ENCODE measurements at regions not wholly inside any gene's neighbourhood (a gene's known extent, or its start where the extent isn't known, plus 50 kb on each side); places are given as distances from the start of the nearest gene placed in this dataset.
"Not testable (repeated sequence)": the region's sequence is repeated elsewhere in the genome, so short reads cannot be mapped to it uniquely, and the experiment has no call there.

DNA sequence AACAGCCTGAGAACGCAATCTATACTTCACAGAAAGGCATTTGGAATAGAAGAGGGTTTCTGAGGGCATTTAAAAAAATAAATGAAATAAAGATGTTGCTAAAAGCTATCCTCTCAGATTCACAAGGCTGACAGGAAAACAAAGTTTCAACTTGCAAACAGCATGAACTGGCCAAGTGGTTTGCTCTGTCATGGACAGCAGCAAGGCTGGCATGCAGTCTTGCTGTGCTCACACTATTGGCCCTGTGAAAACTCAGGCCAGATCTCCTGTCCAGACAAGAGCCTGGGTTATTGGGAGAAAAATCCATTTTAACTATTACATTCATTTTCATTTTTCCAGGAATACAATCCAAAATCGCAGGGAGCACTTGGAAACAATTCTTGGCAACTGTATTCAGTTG, 506.2 kb upstream of the SLC35B3 start:
- DNase-seq = no peak

DNA sequence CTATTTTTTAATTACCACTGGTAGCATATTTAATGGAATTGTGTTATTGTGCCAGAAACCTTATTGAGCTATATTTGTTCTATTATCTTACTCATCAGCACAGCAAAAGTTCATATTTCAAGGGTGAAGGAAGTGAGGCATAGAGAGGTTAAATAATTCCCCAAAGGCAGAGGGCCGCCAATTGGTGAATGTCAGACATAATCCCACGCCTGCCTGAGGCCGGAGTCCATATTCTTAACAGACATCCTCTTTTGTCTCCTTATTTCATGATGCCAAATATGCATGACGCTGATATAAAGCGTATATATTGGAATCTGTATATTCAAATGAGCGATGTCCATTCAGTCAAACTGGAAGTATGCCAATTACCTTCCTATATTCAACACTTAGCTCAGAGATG, 505.0 kb upstream of the SLC35B3 start:
- DNase-seq = no peak

DNA sequence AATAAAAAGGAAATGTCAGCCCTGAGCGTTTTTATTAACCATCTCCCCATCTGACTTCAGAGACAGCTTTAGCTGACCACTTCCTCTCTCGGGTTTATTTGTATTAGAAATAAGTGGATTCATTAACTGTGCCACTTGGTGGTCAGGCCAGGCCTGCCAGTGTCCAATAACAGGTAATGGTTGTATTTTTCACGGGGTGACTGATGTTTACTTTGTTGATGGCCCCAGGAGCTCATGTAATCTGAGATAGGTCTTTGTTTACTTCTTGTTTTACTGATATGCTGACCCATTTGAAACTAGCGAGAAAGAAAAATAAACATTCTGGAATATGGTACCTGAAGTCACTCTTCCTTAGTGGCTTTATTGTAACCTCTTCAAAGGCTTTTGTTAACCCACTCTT, 504.3 kb upstream of the SLC35B3 start:
- no peak for DNase-seq

DNA sequence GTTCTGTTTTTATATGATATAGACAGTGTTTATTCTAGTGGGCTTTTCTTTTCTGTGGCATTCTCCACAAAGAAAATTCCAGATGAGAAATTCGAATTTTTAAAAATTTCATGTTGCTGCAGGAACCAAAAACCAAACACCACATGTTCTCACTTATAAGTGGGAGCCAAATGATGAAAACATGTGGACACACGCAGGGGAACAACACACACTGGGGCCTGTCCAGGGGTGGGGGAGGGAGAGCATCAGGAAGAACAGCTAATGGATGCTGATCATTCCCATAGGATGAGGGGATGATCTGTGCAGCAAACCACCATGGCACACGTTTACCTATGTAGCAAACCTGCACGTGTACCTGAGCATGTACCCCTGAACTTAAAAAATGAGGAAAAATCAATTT, 499.0 kb upstream of the SLC35B3 start:
- no peak for DNase-seq

DNA sequence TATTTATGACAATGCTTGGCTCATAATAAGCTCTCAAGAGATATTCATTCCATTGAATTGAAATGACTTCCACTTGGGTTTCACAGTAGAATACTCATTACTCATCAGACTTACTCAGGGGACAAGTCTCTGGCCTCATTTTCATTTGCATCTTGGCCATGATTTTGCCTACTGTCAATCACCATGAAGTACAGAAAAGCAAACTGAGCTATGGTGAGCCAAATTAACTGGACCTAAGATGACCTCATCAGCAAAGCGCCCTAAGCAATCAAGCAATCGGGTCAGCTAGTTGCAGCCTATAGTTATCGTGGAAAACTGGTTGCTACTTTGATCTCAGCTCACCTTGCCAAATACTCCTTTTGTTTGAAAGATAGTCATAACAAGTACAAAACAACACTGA, 494.7 kb upstream of the SLC35B3 start:
- no peak for DNase-seq

DNA sequence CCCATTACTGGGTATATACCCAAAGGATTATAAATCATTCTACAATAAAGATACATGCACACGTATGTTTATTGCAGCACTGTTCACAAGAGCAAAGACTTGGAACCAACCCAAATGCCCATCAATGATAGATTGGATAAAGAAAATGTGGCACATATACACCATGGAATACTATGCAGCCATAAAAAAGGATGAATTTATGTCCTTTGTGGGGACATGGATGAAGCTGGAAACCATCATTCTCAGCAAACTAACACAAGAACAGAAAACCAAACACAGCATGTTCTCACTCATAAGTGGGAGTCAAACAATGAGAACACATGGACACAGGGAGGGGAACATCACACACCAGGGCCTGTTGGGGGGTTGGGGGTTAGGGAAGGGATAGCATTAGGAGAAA, 484.9 kb upstream of the SLC35B3 start:
- not testable (repeated sequence) for DNase-seq

DNA sequence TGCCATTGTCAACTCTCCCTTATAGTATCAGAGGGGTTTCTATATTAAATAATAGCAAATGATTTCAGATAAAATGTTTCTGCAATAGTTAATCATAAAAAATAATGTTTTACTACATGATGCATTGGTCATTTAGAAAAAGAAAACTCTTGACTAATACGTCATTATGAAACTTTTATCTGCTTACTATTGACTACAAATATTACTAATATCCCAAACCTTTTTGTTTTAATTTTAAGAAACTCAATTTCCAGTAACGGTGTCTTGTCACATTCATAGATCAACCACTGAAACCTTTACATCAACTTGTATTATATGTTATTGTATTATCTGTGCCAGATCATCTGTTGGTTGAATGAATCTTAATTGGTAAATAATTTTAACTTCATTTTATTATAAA, 482.9 kb upstream of the SLC35B3 start:
- no peak for DNase-seq

DNA sequence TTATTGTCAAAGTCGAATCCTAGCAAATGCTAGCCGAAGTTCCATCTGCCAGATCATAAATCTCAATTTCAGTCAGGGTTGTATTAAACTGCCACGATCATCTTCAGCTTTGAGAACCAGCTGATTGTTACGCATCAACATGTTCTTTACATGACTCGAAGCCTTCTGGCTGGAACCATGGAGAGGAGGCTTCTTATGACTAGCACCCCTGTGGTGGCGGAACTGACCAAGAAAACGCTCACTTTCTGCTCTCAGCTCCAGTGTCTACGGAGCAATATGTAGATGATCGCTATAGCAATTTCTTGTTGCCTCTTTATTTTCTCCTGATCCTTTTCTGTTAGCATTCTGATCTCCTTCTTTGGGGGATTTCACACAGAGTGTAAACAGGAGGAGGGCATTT, 479.4 kb upstream of the SLC35B3 start:
- no peak for DNase-seq

DNA sequence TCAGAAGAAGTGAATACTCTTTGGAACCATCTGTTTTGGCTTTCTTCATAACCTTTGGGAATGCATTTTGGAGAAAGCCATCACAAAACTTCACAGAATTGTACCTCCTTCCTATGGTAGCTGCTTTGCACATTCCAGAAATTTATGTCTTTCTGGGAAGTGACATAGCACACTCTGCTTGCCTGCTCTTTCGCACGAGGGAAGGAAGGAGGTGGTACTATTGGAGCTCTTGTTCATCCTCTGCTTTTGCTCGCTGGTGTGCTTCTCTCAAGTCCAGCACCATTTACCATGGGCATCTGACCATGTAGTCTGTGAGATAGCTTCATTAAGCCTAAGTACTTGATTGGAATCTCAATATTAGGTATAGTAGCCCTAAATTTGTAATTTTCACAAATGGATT, 473.3 kb upstream of the SLC35B3 start:
- DNase-seq = no peak

DNA sequence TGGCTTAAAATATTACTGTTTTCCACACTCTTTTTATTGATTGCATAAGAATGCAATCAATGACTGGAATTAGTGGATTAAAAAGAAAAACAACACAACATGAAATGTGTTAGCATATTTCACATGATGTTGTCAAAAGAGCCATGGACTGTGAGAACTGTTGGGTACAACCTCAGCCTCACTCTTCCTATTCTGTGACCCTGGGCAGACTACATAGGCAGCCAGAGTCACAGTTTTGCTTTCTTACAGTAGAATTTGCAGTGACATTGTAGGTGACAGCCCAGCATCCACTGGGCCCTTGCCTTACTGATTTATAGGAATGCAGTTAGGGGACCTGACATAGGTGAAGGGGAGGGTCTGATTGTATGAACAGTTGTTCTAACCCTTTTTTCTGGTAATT, 471.4 kb upstream of the SLC35B3 start:
- DNase-seq = no peak

DNA sequence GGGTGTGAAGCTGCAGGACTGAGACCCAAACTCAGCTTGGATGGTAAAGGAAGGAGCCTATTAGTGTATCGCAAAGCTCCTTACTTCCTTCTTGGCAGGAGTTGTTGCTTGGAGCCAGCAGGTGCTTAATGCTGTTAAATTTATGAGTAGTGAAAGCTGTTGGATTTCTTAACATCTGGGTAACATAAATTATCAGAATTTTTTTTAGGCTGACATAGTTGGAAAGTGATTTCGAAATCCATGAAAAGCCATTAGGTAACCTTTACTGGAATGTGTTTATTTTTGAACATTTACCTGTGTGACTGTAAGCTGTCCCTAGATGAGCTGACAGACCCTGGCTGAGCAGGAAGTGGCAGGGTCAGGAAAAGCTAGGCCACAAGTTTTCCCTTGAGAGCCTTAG, 470.4 kb upstream of the SLC35B3 start:
- no peak for DNase-seq

DNA sequence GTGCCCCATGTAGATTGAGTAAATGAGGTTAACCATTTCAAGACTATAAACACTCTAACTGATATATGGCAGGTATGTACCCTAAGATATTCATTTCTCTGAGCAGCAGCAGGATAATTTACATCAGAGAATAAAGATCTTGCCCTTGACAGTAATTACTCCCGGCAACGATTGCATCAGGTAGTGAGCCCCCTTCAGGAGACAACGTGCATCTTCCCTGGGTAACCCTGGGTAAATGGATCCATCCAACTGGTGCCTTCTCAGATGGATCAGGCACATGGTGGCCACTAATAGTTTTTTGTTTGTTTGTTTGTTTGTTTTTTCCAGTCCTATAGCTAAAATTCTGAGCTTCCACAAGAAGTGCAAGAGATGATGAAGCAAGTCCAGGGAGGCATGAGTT, 469.4 kb upstream of the SLC35B3 start:
- DNase-seq = no peak

DNA sequence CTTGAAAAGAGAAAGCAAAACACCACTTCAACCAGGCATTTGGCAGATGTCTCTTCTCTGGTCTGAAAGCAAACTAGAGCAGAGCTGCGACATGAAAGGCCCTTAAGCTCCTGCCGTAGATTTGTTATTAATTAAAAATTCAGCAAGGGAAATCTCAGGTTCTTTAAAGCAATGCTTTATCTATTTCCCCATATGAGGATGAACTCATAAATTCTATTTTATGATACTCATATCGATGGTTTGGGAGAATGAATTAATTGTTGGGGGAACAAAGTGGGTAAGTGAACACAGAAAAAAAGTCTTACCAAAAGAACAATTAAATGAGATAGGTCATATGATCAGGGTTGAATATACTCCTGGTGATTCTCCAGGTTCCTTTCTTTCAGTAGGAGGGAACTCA, 464.7 kb upstream of the SLC35B3 start:
- no peak for DNase-seq

DNA sequence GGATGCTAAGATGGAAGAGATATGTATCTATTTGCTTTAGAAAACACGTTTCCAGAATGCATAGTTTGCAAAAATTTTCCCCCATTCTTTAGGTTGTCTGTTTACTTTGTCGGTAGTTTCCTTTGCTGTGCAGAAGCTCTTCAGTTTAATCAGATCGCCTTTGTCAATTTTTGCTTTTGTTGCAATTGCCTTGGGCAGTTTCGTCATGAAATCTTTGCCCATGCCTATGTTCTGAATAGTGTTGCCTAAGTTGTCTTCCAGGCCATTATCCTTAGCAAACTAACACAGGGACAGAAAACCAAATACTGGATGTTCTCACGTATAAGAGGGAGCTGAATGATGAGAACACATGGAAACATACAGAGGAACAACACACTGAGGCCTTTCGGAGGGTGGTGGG, 454.2 kb upstream of the SLC35B3 start:
- DNase-seq = no peak

DNA sequence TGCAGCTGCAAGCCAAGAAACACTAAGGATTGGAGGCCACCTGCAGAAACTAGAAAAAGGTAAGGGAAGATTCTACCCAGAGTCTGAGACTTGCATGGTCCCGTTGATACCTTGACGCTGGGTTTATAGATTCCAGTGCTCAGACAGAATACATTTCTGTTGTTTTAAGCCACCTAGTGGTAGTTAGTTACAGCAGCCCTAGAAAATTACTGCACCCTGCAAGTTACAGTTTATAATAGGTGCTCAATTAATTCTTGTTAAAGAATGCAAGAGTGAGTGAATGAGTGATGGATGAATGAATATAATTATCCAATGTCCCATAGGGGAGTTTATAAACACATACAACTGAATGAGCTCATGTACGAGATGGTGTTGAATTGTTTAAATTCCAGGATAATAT, 453.1 kb upstream of the SLC35B3 start:
- DNase-seq = no peak

DNA sequence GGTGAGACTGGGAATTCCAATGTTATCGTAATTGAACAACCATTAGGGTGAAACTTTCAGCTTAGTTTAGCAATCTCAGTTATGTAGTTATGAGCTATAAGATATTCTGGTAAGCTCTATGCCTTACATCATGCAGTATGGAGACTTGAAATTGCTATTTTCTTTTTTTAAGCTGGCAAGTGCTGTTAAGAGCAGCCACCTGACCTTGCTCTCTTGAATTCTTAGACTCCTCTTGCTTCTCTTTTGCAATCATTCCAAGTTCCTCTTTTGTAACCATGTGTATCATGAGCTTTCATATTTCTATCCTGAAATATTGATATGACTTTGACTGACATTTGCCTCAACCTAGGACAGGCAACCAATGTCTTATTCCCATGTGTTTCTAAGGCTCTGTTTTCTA, 446.3 kb upstream of the SLC35B3 start:
- DNase-seq = no peak

DNA sequence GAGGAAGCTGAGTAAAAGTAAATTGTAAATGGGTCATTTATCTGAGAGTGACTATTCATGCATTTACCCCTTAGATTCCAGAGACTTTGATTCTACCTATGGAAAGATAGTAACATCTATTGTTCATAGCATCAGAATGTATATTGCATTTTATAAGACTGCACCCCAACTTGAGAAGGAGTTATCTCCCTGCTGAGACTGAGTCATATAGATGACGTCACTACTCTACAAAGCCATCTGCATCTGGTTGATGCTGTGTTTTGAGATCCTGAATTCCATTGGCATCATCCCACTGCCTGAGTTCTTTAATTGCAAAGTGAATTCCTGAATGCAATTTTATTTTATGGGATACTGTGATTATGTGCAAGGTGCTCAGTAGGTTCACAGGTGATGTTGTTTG, 444.0 kb upstream of the SLC35B3 start:
- no peak for DNase-seq

DNA sequence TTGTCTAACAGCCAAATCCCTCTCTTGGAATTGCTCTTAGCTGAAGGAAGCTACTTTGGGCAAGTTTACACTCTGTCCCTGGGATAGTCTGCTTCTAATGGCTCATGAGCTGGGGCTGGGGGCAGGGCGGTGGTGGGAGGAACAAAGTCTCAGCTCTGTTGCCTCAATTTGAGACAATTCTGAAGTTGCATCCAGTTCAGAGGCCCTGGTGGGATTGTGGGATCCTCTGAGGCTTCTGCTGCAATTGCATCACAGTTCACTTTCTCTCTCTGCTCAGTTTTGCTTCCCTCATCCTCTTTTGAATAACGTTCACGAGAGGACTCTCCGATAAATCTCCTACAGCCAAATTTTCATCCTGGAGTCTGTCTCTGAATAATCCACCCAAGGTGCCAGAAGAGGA, 440.6 kb upstream of the SLC35B3 start:
- DNase-seq = no peak

DNA sequence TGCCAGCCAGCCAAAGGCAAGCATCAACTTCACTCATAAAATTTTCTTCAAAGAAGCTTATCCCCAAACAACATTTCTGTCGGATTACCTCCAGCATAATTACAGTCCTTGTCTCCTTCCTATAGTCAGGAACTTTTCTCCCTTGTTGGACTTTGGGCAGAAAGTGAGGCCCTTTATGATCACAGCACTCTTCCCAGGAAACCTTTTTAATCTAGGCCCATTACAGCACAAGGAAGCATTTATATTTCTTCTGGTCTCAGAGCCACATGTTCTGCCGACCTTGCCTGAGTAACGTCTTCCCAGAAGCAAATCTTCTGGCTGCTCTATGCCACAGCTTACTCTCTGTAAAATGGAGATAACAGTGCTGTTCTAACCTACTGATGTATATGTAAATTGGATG, 437.2 kb upstream of the SLC35B3 start:
- no peak for DNase-seq

DNA sequence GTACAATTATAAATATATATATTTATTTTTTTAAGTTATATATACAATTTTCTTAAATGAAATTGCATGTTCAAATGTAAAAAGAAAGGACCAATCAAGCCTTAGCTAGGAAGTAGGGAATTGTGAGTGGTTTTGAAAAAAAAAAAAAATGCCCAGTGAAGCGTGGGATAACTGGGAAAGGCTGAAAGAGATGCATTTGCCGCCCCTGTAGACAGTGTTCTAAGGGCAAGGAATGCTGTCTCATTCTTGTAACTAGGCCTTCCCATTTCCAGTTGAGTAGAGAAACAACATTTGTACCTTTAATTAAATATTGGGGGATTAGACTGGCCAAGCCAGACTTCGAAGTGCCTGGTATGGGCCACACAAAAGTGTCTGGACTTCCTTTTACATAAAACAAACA, 430.1 kb upstream of the SLC35B3 start:
- DNase-seq = no peak

DNA sequence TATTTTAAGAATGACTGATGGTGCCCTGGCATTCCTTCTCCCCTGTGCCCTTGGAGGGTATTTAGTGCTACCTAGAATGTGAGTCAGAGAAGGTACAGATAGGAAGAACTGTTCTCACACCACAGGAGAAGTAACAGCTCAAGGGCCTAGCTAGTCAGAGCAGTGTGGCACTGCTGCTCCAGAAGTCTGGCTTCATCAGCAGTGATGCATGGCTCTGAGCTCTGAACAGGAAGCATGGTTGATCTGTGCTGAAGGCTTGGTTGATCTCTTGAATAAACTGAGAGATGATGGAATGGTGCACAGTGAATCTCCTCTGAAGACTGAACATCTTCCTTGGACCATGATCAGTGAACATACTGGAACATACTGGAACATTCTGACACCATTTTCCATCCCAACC, 425.3 kb upstream of the SLC35B3 start:
- no peak for DNase-seq

DNA sequence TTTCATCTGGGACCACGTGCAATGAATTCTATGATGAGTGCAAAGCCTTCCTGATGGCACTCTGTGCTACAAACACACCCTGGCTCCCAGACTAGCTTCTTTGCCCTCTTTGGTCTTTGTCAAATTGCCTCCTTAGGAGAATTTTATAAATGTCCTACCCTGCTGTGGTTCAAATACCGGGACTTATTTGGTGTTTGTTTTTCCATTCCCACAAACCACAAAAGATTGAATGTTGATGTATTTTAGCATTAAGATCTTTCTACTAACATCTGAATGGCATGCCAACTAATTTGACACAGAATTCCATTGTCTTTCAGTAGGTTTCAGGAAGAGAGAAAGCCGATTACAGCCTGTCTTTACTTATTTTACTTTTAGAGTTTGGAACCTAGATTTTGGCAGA, 424.2 kb upstream of the SLC35B3 start:
- DNase-seq = no peak

DNA sequence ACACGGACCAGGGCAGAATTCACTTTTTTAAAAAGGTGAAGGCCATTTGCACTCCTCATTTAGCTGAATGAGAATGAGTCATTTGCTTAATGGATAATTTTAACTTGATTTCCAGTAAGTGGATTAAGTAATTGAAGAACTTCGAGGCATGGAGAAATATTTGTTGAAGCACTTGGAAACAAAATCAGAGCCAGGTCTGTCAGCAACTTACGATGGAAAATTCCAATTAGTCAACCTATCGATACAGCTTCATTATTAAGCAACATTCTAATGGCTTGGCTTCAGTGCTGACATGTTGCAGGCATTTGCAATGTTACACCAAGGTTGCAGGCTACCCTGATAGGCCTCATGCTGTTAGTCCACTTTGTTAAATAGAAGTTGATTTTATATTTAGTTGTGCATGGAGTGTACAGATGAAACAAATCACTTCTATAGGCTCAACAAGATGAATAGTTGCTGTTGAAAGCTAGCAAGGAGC, 423.5 kb upstream of the SLC35B3 start:
- DNase-seq = no peak

DNA sequence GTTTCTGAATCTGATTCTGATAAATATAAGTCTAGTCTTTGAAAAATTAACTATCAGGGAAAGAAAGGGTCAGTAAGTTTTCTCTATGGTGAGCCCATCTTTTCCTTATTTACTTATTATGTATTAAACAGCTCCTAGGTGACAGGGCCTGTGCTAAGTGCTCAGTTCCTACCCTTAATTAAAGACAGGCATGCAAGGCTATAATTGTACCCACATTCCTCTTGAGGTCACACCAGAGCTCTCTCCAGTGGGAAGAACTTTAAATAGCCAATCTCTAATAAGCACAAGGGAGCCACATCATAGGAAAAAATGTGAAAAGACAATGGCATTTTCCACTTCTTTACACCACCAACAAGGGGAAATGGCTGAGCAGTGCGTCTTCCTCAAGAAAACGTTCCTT, 421.8 kb upstream of the SLC35B3 start:
- no peak for DNase-seq

DNA sequence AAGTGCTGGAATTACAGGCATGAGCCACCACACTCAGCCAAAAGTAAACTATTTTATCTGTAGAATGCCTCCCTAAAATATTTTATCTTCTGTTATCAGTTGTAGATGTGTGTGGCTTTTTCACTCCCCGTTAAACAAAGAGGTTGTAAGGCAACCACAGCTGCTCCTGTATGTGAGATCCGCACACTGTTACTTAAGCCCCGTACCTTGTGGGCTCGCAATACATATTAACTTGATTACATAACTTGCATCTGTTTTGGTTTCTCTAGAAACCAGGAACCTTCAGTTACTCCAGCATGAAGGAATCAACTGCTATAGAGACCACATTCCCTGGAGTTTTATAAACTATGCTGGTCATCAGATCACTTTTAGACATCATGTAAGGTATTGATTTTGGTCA, 420.1 kb upstream of the SLC35B3 start:
- no peak for DNase-seq

DNA sequence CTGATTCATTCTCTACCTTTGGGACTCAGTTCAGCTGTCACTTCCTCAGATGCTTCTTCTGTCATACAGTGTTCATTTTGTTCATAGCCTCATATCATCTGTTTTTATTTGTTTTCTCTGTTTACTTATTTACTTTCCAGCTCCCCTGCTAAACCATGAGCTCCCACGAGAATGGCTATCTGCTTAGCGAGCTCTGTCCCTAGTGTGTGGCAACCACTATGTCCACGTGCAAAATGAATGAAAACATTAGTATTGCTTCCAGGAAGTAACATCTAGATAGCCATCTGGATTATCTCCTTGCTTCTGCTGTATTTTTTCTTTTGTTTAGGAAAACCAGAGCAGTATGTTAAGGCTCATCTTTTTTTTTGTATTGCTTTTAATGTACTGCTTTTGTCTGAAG, 417.0 kb upstream of the SLC35B3 start:
- no peak for DNase-seq
